Stimulated activated CD8-positive, alpha-beta memory T cell treated with anti-CD3 and anti-CD28 coated beads, Interleukin-4, amount 100 ng/mL, for 4 hours (primary cell): ENCODE measurements at regions not wholly inside any gene's neighbourhood (a gene's known extent, or its start where the extent isn't known, plus 50 kb on each side); places are given as distances from the start of the nearest gene placed in this dataset.

Experiments
- DNase-seq, 2 donors: peaks; one replicate each; pipeline ENCODE4 v3.0.0-alpha.2; 2020; ENCODE audit warnings: low read depth in 2 of 2, low spot score in 1 of 2

DNA sequence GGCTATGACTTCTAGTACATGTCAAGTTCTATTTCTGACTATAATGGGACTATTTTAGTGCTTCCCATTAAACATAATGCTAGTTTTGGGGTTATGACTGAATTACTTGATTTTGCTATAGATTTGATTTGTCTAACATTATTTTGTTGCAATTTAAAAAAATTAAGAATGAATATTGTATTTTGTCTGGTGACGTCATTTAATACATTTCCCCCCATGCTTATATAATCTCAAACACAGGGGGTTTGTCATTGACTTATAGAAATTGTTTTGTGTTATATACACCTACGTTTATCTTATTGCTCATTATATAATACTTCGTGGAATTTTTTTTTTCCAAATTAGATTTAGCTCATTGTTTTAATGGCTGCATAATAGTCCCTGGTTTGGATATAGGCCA lies 270.3 kb upstream of the VLDLR start:
- no peak for DNase-seq

DNA sequence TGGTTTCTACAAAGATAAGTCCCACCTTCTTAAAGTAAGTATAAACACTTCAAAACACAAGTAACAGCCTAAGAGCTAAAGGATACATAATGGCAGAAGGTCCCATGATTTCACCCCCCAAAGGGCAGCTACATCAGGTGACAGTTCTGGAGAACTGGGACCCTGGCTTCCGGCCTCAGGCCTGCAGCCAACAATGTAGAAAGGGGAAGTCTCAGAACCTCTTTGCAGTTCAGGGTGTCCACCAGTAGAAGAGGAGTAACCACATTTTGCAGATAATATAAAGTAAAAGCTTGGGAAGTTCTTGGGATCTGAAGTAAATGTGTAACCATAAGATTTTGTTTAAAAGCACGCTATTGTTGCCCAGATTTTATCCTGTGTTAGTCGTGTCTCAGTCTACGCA lies 267.4 kb upstream of the VLDLR start:
- DNase-seq, result no peak

- DNase-seq, result no peak
Measured at GRCh38 chr9:2354856-2355696, 266.5 kb upstream of the VLDLR start.

DNA sequence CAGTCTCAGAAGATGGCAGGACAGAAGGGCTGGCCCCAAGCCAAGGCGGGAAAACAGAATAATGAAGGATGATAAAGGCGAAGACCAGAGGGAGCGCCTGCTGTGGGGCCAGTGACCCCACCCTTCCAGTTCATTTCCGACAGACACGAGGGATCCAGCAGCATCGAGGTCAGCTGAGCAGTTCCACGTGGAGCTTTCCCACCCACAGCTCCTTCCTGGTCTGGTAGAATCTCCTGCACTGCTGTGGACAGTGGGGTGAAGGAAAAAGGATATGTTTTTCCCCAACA lies 265.9 kb upstream of the VLDLR start:
- DNase-seq, result no peak

DNA sequence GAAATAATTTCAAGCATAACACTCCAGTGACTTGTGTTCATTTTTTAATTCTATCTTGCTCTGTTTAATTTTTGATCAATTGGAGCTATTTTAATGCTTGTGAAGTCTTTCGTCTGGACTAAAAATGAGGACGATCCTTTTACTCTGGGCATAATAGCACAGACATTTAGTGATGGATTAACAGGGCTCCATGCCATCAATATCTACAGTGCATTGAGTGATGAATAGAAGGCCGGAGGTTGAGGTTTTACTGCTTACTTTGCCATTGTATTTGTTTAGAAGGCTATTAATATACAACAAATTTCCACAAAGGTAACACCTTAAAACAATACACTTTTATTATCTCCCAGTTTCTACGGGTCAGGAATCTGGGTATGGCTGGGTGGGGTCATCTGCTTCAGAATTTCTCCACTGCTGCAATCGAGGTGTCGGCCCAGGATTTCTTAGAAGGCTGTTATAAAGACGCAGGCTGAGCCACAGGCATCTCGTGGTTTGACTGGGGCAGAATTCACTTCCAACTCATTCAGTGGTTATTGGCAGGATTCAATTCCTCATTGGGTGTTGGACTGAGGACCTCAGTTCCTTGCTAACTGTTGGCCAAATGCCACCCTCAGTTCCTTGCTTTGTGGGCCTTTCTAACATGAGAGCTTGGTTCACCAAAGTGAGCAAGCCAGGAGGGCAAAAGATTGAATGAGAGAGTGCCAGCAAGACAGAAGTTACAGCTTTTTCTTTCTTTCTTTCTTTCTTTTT lies 265.4 kb upstream of the VLDLR start:
- DNase-seq, result no peak

DNA sequence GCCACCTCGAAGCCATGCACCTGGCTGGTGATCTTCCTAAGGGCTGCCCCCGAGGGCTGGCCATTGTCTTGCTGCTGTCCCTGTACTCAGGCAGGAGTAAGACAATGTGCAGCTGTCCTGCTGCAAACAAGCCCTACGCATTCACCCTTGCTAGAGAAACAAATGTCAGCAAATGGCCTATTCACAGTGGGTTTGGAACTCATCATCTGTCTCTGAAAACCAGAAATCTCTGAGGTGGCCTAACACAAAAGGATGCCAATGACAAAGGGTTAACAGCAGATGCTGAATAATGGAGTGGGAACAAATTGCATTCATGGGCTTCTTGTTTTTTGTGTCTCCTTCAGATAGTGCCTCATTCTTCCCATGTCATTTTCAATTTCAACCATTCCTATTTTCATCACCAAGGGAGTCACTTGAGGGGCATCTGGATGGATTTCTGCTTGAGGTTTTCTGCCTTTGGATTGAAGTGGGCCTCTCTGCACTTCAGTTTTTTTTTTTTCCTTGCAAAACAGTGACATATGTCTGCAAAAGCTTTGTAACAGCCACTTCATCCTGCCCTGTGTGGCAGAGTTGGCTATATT lies 261.6 kb upstream of the VLDLR start:
- no peak for DNase-seq

DNA sequence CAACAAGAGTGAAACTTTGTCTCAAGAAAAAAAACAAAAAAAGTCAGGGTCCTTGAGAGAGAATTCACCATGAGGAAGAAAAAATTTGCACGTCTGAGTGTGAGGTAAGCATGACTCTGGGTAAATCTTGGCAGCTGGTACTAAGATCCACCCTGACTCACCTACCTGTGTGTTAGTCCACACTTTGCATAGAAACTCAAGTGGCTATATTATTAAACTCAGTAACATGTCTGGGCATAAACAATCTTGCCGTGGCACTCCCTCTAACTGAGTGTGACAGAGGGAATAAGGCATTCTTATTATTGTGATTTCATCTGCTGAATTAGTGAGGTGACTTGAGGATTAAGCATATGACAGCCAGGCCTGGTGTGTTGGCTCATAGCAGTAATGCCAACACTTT lies 259.4 kb upstream of the VLDLR start:
- no peak for DNase-seq

GRCh38 chr9:2363138-2363745 lies 258.3 kb upstream of the VLDLR start:
- no peak for DNase-seq

DNA sequence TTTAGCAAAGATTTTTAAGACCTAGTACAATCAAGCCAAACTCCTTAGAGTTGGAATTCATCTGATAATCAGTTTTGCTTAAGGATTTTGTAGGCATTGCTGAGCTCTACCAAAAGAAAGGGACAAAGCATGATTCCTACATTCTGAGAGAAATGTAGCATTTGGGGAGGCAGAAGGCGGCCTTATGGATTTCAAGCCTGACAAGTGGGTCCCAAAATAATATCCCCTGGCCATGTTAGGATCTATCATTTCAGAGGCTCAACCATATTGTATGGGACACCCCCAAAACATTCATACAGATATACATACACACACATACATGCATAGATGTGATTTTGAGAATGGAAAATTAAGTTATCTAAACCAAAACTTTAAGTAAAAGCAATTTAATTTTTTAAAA lies 257.8 kb upstream of the VLDLR start:
- no peak for DNase-seq

GRCh38 chr9:2367970-2368369 lies 253.6 kb upstream of the VLDLR start:
- DNase-seq, result no peak

- no peak for DNase-seq
Measured at GRCh38 chr9:2373648-2374047, 247.9 kb upstream of the VLDLR start.

DNA sequence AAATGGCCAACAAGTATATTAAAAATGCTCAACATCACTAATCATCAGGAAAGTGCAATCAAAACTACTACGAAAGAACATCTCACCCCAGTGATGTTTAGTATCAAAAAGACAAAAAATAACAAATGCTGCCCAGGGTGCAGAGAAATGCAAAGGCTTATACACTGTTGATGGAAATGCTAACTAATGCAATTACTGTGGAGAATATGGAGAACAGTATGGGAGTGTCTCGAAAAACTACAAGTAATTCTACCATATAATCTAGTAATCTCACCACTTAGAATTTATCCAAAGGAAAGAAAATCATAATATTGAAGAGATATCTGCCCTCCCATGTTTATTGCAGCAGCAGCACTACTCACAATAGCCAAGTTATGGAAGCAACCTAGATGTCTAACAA lies 246.5 kb upstream of the VLDLR start:
- DNase-seq, result no peak

GRCh38 chr9:2377117-2377516 lies 244.5 kb upstream of the VLDLR start:
- no peak for DNase-seq

GRCh38 chr9:2377834-2378233 lies 243.8 kb upstream of the VLDLR start:
- no peak for DNase-seq

DNA sequence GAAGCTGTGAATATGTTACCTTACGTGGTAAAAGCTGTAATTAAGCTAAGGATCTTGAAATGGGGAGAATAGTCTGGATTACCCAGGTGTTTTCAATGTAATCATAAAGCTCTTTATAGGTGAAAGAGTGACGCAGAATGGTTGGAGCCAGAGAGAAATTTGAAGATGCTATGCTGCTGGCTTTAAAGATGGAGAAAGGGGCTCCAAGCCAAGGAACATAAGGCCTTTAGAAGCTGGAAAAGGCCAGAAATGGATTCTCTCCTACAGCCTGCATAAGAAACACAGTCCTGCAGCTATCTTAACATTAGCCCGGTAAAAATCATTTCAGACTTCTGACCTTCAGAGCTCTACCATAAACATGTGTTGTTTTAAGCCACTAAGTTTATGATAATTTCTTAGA lies 243.3 kb upstream of the VLDLR start:
- DNase-seq, result no peak

DNA sequence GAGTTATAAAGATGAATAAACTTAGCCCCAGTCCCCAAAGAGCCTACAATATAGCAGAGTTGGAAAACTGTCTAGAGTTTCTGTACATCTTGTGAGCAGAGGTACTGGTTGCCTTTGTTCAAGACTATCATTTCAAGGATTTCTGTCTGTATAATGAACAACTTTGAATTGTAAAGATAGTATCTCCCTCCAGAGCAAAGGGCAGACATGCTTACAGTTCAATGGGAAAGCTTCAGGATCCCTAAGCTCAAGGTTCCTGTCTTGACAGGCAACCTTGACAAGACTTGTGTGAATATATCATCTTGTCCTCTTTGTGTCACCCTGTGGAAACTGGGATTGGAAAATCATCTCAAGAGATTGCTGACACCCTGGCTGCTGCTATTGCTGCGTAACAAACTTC lies 242.8 kb upstream of the VLDLR start:
- DNase-seq, result no peak

DNA sequence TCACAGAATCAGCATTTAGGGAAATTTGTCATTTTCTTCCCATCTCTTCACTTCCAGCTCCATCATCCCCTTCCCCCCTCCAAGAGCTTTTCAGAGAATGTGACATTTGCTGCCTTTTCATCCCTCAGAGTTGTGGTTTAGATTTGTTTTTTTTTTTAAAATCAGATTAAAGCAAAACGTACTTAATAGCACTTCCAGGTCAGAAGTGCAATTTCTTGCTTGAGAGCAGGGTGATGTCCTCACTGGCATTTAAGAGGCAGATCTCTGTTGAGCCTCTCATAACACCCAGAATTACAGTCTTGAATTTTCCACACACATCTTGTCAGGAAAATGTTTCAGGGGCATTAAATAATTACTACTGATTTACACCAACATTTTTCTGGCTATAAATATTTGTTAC lies 236.8 kb upstream of the VLDLR start:
- no peak for DNase-seq

GRCh38 chr9:2385746-2386145 lies 235.8 kb upstream of the VLDLR start:
- no peak for DNase-seq

GRCh38 chr9:2386566-2386965 lies 235.0 kb upstream of the VLDLR start:
- no peak for DNase-seq

DNA sequence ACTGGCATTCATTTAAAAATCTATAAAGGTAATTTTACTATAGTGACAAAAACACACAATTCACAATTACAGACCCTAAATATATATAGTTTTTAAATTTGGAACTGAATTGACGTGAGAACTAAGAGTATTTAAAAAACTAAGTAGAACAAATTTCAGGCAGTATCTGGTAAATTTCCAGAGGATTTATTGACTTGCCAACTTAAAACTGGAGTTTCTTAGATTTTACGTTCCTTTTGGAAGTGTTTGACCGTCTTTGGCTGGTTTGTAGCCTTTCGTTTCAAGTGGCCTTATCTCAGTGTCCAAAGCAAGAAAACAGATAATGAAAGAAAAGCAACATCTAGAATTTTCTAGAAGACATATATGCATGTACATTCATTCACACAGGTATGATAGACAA lies 234.4 kb upstream of the VLDLR start:
- DNase-seq, result no peak

- no peak for DNase-seq
Measured at GRCh38 chr9:2389404-2389803, 232.2 kb upstream of the VLDLR start.

DNA sequence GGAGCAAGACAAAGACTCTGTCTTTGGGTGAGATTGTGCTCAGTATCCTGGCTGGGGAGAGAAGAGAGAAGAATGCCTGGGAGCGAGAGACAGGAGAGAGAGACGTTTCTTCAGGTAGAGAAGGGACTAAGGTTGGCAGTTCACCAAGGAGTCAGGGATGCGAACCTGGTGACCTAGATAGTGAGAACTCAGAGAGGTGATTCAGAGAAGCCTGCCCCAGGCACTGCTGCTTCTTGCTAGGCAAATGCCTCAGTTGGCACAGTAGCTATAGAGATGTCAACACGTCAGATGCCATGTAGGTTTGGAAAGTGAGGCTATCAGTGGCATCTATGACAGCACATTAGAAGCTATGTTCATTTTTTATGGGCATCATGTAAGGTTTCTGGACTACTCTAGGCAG lies 231.6 kb upstream of the VLDLR start:
- no peak for DNase-seq
